Upper lobe of left lung (tissue), 6 donors: ENCODE measurements at regions not wholly inside any gene's neighbourhood (a gene's known extent, or its start where the extent isn't known, plus 50 kb on each side); places are given as distances from the start of the nearest gene placed in this dataset.

Experiments
- ATAC-seq, 2 donors: fragments of 200-7000 bp; cut with Tn5 transposase; one replicate each; pipeline ENCODE4 v1.9.1; 2022; ENCODE audit warnings: mild to moderate bottlenecking in 2 of 2, moderate library complexity in 2 of 2; ENCODE audit not compliant: low FRiP score in 2 of 2
- DNase-seq, 2 donors: peaks; one replicate each; pipeline ENCODE4 v3.0.0-alpha.2; 2019 to 2020
- H3K27ac ChIP-seq, 4 donors: fragments of 200-600 bp; sonication (generic); one replicate each; pipeline ENCODE4 v1.5.1; 2016 to 2019
- H3K27me3 ChIP-seq, 4 donors: fragments of 200-600 bp; sonication (generic); one replicate each; pipeline ENCODE4 v1.5.1; 2017 to 2019
- H3K36me3 ChIP-seq, 4 donors: fragments of 200-600 bp; sonication (generic); one replicate each; pipeline ENCODE4 v1.5.1; 2016 to 2019
- H3K4me1 ChIP-seq, 4 donors: fragments of 200-600 bp; sonication (generic); one replicate each; pipeline ENCODE4 v1.5.1; 2018 to 2019
- H3K4me3 ChIP-seq, 4 donors: fragments of 200-600 bp; sonication (generic); one replicate each; pipeline ENCODE4 v1.5.1; 2017 to 2019; ENCODE audit warnings: mild to moderate bottlenecking in 2 of 4, moderate library complexity in 1 of 4
- H3K9me3 ChIP-seq, 4 donors: fragments of 200-600 bp; sonication (generic); one replicate each; pipeline ENCODE4 v1.5.1; 2018 to 2019
- CTCF ChIP-seq, 6 experiments: fragments of 450-650 bp in 4 of 6; fragments of 200-600 bp in 2 of 6; sonication (generic) in 2 of 6; IDR thresholded peaks; one replicate each; pipeline ENCODE4 v1.5.1; 2016 to 2019; ENCODE audit warnings: antibody characterized with exemption in 6 of 6
- EP300 ChIP-seq, 4 donors: sonication (generic); formaldehyde crosslinking; IDR thresholded peaks; one replicate each; pipeline ENCODE4 v1.5.1; 2017; ENCODE audit warnings: antibody characterized with exemption in 4 of 4, control low read depth in 2 of 4
- POLR2A ChIP-seq, 4 donors: fragments of 450-650 bp; IDR thresholded peaks; one replicate each; pipeline ENCODE4 v1.5.1; 2016 to 2017; ENCODE audit warnings: antibody characterized with exemption in 4 of 4, mild to moderate bottlenecking in 2 of 4
- POLR2AphosphoS5 ChIP-seq, 2 donors: sonication (generic); formaldehyde crosslinking; IDR thresholded peaks; one replicate each; pipeline ENCODE4 v1.5.1; 2017; ENCODE audit warnings: antibody characterized with exemption in 2 of 2
- WGBS, 2 donors: methylation state at CpG; one replicate each; pipeline ENCODE4 v1.1.5; 2017 to 2018; 5-methylcytosine and 5-hydroxymethylcytosine counted together
- donor health status: DM: no; HTN: no; CAD: no; lungs with moderate emphysema.
- donor health status: DM: no; HTN: yes; CAD: no; lungs with severe emphysema.

DNA sequence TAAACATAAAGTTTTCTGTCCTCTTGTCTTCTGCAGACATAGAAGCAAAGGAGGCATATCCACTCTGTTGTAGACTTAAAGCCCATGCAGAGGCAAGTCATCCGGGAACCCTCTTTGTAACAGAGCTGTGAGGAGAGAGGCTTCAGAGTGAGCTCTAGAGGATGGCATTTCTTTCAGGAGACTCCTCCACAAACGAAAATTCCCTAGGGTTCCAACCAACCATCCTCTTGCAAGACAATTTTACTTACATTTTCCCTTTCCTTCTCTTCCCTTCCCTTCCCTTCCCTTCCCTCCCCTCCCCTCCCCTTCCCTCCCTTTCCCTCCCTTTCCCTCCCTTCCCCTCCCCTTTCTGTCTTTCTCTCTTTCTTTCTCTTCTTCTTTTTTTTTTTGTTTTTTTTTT lies 446.3 kb upstream of the MAP2 start:
- WGBS, 2 donors: 58 to 61% methylated on average over 2 of the region's 2 CpGs
- DNase-seq (no peak), ATAC-seq (no peak)
- Histone ChIP-seq H3K9me3 (no peaks in the 10 kb centered on the region), H3K4me3 (no peak overlapping the region), H3K27ac (no peak overlapping the region), H3K36me3 (no peaks in the 10 kb centered on the region), H3K4me1 (no peaks in the 10 kb centered on the region), H3K27me3 (no peaks in the 10 kb centered on the region)
- TF ChIP-seq EP300 (IDR thresholded peaks at IDR 0.05): no peak
- TF ChIP-seq POLR2A (IDR thresholded peaks at IDR 0.05): no peak
- no peak for TF ChIP-seq POLR2AphosphoS5 (IDR thresholded peaks at IDR 0.05)
- no peak for TF ChIP-seq CTCF (IDR thresholded peaks at IDR 0.05)

DNA sequence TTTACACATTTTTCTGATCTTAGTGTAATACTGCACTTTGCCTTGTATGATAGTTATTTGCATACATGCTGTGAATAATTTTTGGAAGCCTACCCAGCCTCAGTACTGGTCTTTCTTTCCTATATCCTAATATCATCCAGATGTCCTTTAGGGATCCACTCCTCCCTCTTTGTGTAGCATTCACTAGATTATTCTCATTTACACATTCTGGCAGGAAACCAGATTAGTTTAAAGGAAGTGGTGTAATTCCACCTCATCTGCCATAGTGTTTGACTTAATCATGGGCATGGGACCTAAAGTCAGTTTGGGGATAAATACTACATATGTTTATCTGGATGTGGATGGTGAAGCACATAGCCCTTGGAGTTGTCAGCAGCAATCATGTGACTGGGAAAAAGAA lies 444.9 kb upstream of the MAP2 start:
- Histone ChIP-seq H3K27ac (no peak overlapping the region), H3K27me3 (no peaks in the 10 kb centered on the region), H3K4me3 (no peak overlapping the region), H3K36me3 (no peaks in the 10 kb centered on the region), H3K9me3 (no peaks in the 10 kb centered on the region), H3K4me1 (no peaks in the 10 kb centered on the region)
- ATAC-seq: no peak
- DNase-seq: no peak
- TF ChIP-seq POLR2A (IDR thresholded peaks at IDR 0.05): no peak
- TF ChIP-seq EP300 (IDR thresholded peaks at IDR 0.05): no peak
- no peak for TF ChIP-seq CTCF (IDR thresholded peaks at IDR 0.05)
- TF ChIP-seq POLR2AphosphoS5 (IDR thresholded peaks at IDR 0.05): no peak

- ATAC-seq (no peak), DNase-seq (no peak)
- Histone ChIP-seq H3K27ac (no peak overlapping the region), H3K4me3 (no peak overlapping the region), H3K4me1 (no peaks in the 10 kb centered on the region), H3K27me3 (no peaks in the 10 kb centered on the region), H3K9me3 (no peaks in the 10 kb centered on the region), H3K36me3 (no peaks in the 10 kb centered on the region)
- TF ChIP-seq POLR2A (IDR thresholded peaks at IDR 0.05): no peak
- TF ChIP-seq CTCF (IDR thresholded peaks at IDR 0.05): no peak
- no peak for TF ChIP-seq EP300 (IDR thresholded peaks at IDR 0.05)
- TF ChIP-seq POLR2AphosphoS5 (IDR thresholded peaks at IDR 0.05): no peak
These were observed 443.5 kb upstream of the MAP2 start for GRCh38 chr2:208980321-208980720.

- no peak overlapping the region for H3K4me3 ChIP-seq
- no peaks in the 10 kb centered on the region for H3K9me3 ChIP-seq
- H3K27ac ChIP-seq: no peak overlapping the region
- no peaks in the 10 kb centered on the region for H3K27me3 ChIP-seq
- DNase-seq: no peak
- H3K36me3 ChIP-seq: no peaks in the 10 kb centered on the region
- 88 to 93% methylated on average over 3 of the region's 3 CpGs for WGBS, 2 donors
- ATAC-seq: no peak
- H3K4me1 ChIP-seq: no peaks in the 10 kb centered on the region
- TF ChIP-seq EP300 (IDR thresholded peaks at IDR 0.05): no peak
- no peak for TF ChIP-seq POLR2A (IDR thresholded peaks at IDR 0.05)
- TF ChIP-seq POLR2AphosphoS5 (IDR thresholded peaks at IDR 0.05): no peak
- TF ChIP-seq CTCF (IDR thresholded peaks at IDR 0.05): no peak
These were observed 441.0 kb upstream of the MAP2 start for GRCh38 chr2:208982831-208983230.

DNA sequence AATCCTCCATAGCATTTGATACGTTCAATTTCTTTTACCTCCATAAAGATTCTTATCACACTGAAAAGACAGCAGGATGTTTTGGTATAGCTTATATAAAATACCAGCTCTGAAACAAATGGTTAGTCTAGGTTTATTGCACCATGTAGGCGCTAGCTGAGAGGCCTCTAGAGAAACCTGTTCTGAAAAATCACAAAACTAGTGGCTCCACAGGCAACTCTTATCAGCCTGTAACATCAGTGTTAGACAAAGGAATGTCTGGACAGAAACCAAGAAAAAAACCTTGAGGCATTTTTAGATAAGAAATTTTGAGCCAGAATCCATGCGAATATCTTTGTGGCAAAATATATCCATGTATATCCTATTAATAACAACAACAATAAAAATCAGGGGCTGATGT lies 440.4 kb upstream of the MAP2 start:
- H3K4me3 ChIP-seq: no peak overlapping the region
- ATAC-seq (no peak), DNase-seq (no peak)
- WGBS, 2 donors: 61 to 67% methylated on average over 3 of the region's 3 CpGs
- H3K27ac ChIP-seq: no peak overlapping the region
- H3K9me3 ChIP-seq: no peaks in the 10 kb centered on the region
- TF ChIP-seq EP300 (IDR thresholded peaks at IDR 0.05): no peak
- TF ChIP-seq POLR2A (IDR thresholded peaks at IDR 0.05): no peak
- no peak for TF ChIP-seq CTCF (IDR thresholded peaks at IDR 0.05)
- TF ChIP-seq POLR2AphosphoS5 (IDR thresholded peaks at IDR 0.05): no peak
- no peaks in the 10 kb centered on the region for H3K27me3 ChIP-seq
- H3K36me3 ChIP-seq: no peaks in the 10 kb centered on the region
- no peaks in the 10 kb centered on the region for H3K4me1 ChIP-seq
